Stimulated activated CD8-positive, alpha-beta memory T cell treated with anti-CD3 and anti-CD28 coated beads, Interleukin-4, amount 100 ng/mL, for 24 hours (primary cell): ENCODE measurements at regions not wholly inside any gene's neighbourhood (a gene's known extent, or its start where the extent isn't known, plus 50 kb on each side); places are given as distances from the start of the nearest gene placed in this dataset.
"Not testable (repeated sequence)": the region's sequence is repeated elsewhere in the genome, so short reads cannot be mapped to it uniquely, and the experiment has no call there.

Experiments
- DNase-seq: peaks from one replicate; pipeline ENCODE4 v3.0.0-alpha.2; 2020; ENCODE audit warnings: low read depth

GRCh38 chr12:93080452-93080851 is 151.4 kb upstream of the EEA1 start:
- DNase-seq = no peak

GRCh38 chr12:93080994-93081809 is 152.1 kb upstream of the EEA1 start:
- DNase-seq = no peak

GRCh38 chr12:93081810-93082165 is 152.7 kb upstream of the EEA1 start:
- no peak for DNase-seq

- DNase-seq = no peak
Measured at GRCh38 chr12:93085383-93086287, 156.5 kb upstream of the EEA1 start.

- no peak for DNase-seq
Measured at GRCh38 chr12:93086288-93086727, 157.2 kb upstream of the EEA1 start.

GRCh38 chr12:93087840-93088610 is 158.9 kb upstream of the EEA1 start:
- DNase-seq = no peak

- DNase-seq = no peak
Measured at GRCh38 chr12:93089805-93090569, 160.9 kb upstream of the EEA1 start.

GRCh38 chr12:93090731-93091172 is 161.7 kb upstream of the EEA1 start:
- no peak for DNase-seq

- no peak for DNase-seq
Measured at GRCh38 chr12:93091886-93092648, 163.0 kb upstream of the EEA1 start.

GRCh38 chr12:93092649-93092945 is 163.5 kb upstream of the EEA1 start:
- no peak for DNase-seq

GRCh38 chr12:93093243-93093642 is 164.1 kb upstream of the EEA1 start:
- DNase-seq = no peak

- DNase-seq = not testable (repeated sequence)
Measured at GRCh38 chr12:93094222-93094621, 165.1 kb upstream of the EEA1 start.

- no peak for DNase-seq
Measured at GRCh38 chr12:93094988-93095737, 166.1 kb upstream of the EEA1 start.

- no peak for DNase-seq
Measured at GRCh38 chr12:93097417-93097816, 168.3 kb upstream of the EEA1 start.

GRCh38 chr12:93098077-93098476 is 169.0 kb upstream of the EEA1 start:
- peak; percentile 38 for DNase-seq

GRCh38 chr12:93099792-93100191 is 170.7 kb upstream of the EEA1 start:
- no peak for DNase-seq

GRCh38 chr12:93100610-93101009 is 171.5 kb upstream of the EEA1 start:
- DNase-seq = no peak

- no peak for DNase-seq
Measured at GRCh38 chr12:93101367-93101766, 172.3 kb upstream of the EEA1 start.

GRCh38 chr12:93102312-93102711 is 173.2 kb upstream of the EEA1 start:
- DNase-seq = no peak

- DNase-seq = no peak
Measured at GRCh38 chr12:93102744-93103143, 173.6 kb upstream of the EEA1 start.
